ENCODE measurements at regions not wholly inside any gene's neighbourhood (a gene's known extent, or its start where the extent isn't known, plus 50 kb on each side); places are given as distances from the start of the nearest gene placed in this dataset.
"Not testable (repeated sequence)": the region's sequence is repeated elsewhere in the genome, so short reads cannot be mapped to it uniquely, and the experiment has no call there.

- no peak for FAIRE-seq
Measured at GRCh38 chr6:86456821-86457220, 480.5 kb upstream of the HTR1E start.

GRCh38 chr6:86453232-86453631 is 484.1 kb upstream of the HTR1E start:
- FAIRE-seq = no peak

- no peak for FAIRE-seq
Measured at GRCh38 chr6:86448398-86448797, 488.9 kb upstream of the HTR1E start.

GRCh38 chr6:86440608-86441007 is 496.7 kb upstream of the HTR1E start:
- no peak for FAIRE-seq

GRCh38 chr6:86423571-86423970 is 513.8 kb upstream of the HTR1E start:
- FAIRE-seq = no peak

- no peak for FAIRE-seq
Measured at GRCh38 chr6:86412057-86412456, 525.3 kb upstream of the HTR1E start.

- no peak for FAIRE-seq
Measured at GRCh38 chr6:86407128-86407527, 530.2 kb upstream of the HTR1E start.

- FAIRE-seq = not testable (repeated sequence)
Measured at GRCh38 chr6:86392850-86393249, 544.5 kb upstream of the HTR1E start.

- FAIRE-seq = no peak
Measured at GRCh38 chr6:86380571-86381125, 556.7 kb upstream of the HTR1E start.

GRCh38 chr6:86357877-86358276 is 579.5 kb upstream of the HTR1E start:
- no peak for FAIRE-seq

- FAIRE-seq = no peak
Measured at GRCh38 chr6:86355271-86355670, 582.1 kb upstream of the HTR1E start.

- FAIRE-seq = no peak
Measured at GRCh38 chr6:86331919-86332318, 605.4 kb upstream of the HTR1E start.

- no peak for FAIRE-seq
Measured at GRCh38 chr6:86331265-86331840, 606.0 kb upstream of the HTR1E start.

- no peak for FAIRE-seq
Measured at GRCh38 chr6:86306210-86306609, 631.1 kb upstream of the HTR1E start.

- FAIRE-seq = no peak
Measured at GRCh38 chr6:86285876-86286275, 643.2 kb upstream of the SYNCRIP start.

- FAIRE-seq = not testable (repeated sequence)
Measured at GRCh38 chr6:86284809-86285480, 642.3 kb upstream of the SYNCRIP start.

GRCh38 chr6:86283596-86283995 is 640.9 kb upstream of the SYNCRIP start:
- not testable (repeated sequence) for FAIRE-seq

- FAIRE-seq = no peak
Measured at GRCh38 chr6:86276056-86276455, 633.4 kb upstream of the SYNCRIP start.

- no peak for FAIRE-seq
Measured at GRCh38 chr6:86273936-86274335, 631.2 kb upstream of the SYNCRIP start.

GRCh38 chr6:86256615-86257187 is 614.0 kb upstream of the SYNCRIP start:
- FAIRE-seq = no peak

- no peak for FAIRE-seq
Measured at GRCh38 chr6:86255973-86256372, 613.3 kb upstream of the SYNCRIP start.

GRCh38 chr6:86251106-86251505 is 608.4 kb upstream of the SYNCRIP start:
- no peak for FAIRE-seq

GRCh38 chr6:86217906-86218305 is 575.2 kb upstream of the SYNCRIP start:
- FAIRE-seq = no peak

GRCh38 chr6:86215323-86215722 is 572.6 kb upstream of the SYNCRIP start:
- FAIRE-seq = no peak

Measured in islet of Langerhans (tissue), 1 donor.